Right lobe of liver (tissue), 6 donors: ENCODE measurements at regions not wholly inside any gene's neighbourhood (a gene's known extent, or its start where the extent isn't known, plus 50 kb on each side); places are given as distances from the start of the nearest gene placed in this dataset.

Experiments used
- ATAC-seq, 4 donors: fragments of 200-7000 bp; cut with Tn5 transposase; one replicate each; pipeline ENCODE4 v1.9.1; 2020; ENCODE audit warnings: mild to moderate bottlenecking in 4 of 4, moderate library complexity in 4 of 4
- DNase-seq, 3 donors: peaks; one replicate each; pipeline ENCODE4 v3.0.0-alpha.2; 2020
- H3K27ac ChIP-seq, 3 donors: fragments of 200-600 bp; one replicate each; pipeline ENCODE4 v1.8.0; 2022
- H3K27me3 ChIP-seq, 2 donors: fragments of 200-600 bp; one replicate each; pipeline ENCODE4 v1.8.0; 2022
- H3K36me3 ChIP-seq, 4 donors: fragments of 200-600 bp; sonication (generic) in 1 of 4; one replicate each; pipeline versions ENCODE4 v1.5.1 to v1.8.0; 2017 to 2022; ENCODE audit warnings: control low read depth in 1 of 4
- H3K4me1 ChIP-seq, 4 donors: fragments of 200-600 bp; sonication (generic) in 1 of 4; one replicate each; pipeline versions ENCODE4 v1.5.1 to v1.8.0; 2017 to 2022; ENCODE audit warnings: control low read depth in 1 of 4
- H3K4me3 ChIP-seq, 3 donors: fragments of 200-600 bp; one replicate each; pipeline ENCODE4 v1.8.0; 2022
- H3K9me3 ChIP-seq, 4 donors: fragments of 200-600 bp; sonication (generic) in 1 of 4; one replicate each; pipeline versions ENCODE4 v1.5.1 to v1.8.0; 2017 to 2022; ENCODE audit warnings: control low read depth in 1 of 4
- CTCF ChIP-seq, 4 donors: fragments of 200-600 bp in 3 of 4; fragments of 450-650 bp in 1 of 4; IDR thresholded peaks; one replicate each; pipeline versions ENCODE4 v1.5.1 to v1.8.0; 2016 to 2022; ENCODE audit warnings: antibody characterized with exemption in 4 of 4, mild to moderate bottlenecking in 2 of 4
- POLR2A ChIP-seq: fragments of 450-650 bp; IDR thresholded peaks from one replicate; pipeline ENCODE4 v1.6.1; 2017; ENCODE audit warnings: antibody characterized with exemption, mild to moderate bottlenecking
- WGBS: methylation state at CpG from one replicate; pipeline ENCODE4 v1.1.6; 2018; ENCODE audit warnings: low coverage, low lambda C conversion rate; ENCODE audit not compliant: insufficient coverage; ENCODE audit errors: missing lambda C conversion rate; 5-methylcytosine and 5-hydroxymethylcytosine counted together
- intact Hi-C, 2 donors: fragments of 100-400 bp; cut with DNase I; formaldehyde crosslinking; loops; one replicate each; pipeline versions ENCODE4 v1.11.2 to v1.14.1; 2022
- donor health status: DM: no; HTN: yes; CAD: no.
- donor health status: DM: no; HTN: no; CAD: no.
- donor health status: DM: no; HTN: no; CAD: no.
- donor health status: DM: no; HTN: yes; CAD: no.
- donor health status: DM: no; HTN: yes; CAD: no.

GRCh38 chr7:121639705-121640104 lies 233.3 kb upstream of the PTPRZ1 start:
- TF ChIP-seq POLR2A (no peak), CTCF (IDR thresholded peaks at IDR 0.05) (no peak)
- DNase-seq (no peak), ATAC-seq (no peak)
- no peaks in the 10 kb centered on the region for H3K4me1 ChIP-seq
- no peak overlapping the region for H3K4me3 ChIP-seq
- 77% methylated on average over 5 of the region's 5 CpGs for WGBS
- H3K27me3 ChIP-seq = no peaks in the 10 kb centered on the region
- intact Hi-C loops = no loop called here
- H3K9me3 ChIP-seq = no peaks in the 10 kb centered on the region
- no peaks in the 10 kb centered on the region for H3K36me3 ChIP-seq
- H3K27ac ChIP-seq = no peak overlapping the region

GRCh38 chr7:121638286-121638685 lies 234.7 kb upstream of the PTPRZ1 start:
- no peaks in the 10 kb centered on the region for H3K27me3 ChIP-seq
- H3K27ac ChIP-seq = no peak overlapping the region
- WGBS = 17% methylated on average over 1 of the region's 3 CpGs
- H3K9me3 ChIP-seq = no peaks in the 10 kb centered on the region
- no peaks in the 10 kb centered on the region for H3K4me1 ChIP-seq
- H3K36me3 ChIP-seq = no peaks in the 10 kb centered on the region
- no peak for TF ChIP-seq POLR2A
- TF ChIP-seq CTCF (IDR thresholded peaks at IDR 0.05) = no peak
- no peak overlapping the region for H3K4me3 ChIP-seq
- ATAC-seq (no peak), DNase-seq (no peak)
- intact Hi-C loops = no loop called here

- H3K27me3 ChIP-seq = no peaks in the 10 kb centered on the region
- H3K27ac ChIP-seq = no peak overlapping the region
- no peaks in the 10 kb centered on the region for H3K36me3 ChIP-seq
- H3K9me3 ChIP-seq = no peaks in the 10 kb centered on the region
- ATAC-seq = no peak
- WGBS = 26% methylated on average over 1 of the region's 1 CpG
- TF ChIP-seq POLR2A (no peak), CTCF (IDR thresholded peaks at IDR 0.05) (no peak)
- DNase-seq = no peak
- intact Hi-C loops = no loop called here
- H3K4me1 ChIP-seq = no peaks in the 10 kb centered on the region
- no peak overlapping the region for H3K4me3 ChIP-seq
Measured at GRCh38 chr7:121634356-121634755, 238.2 kb upstream of the FAM3C start.

GRCh38 chr7:121633186-121633585 lies 237.1 kb upstream of the FAM3C start:
- Histone ChIP-seq H3K4me3 (no peak overlapping the region), H3K36me3 (no peaks in the 10 kb centered on the region), H3K27me3 (no peaks in the 10 kb centered on the region), H3K4me1 (no peaks in the 10 kb centered on the region), H3K9me3 (no peaks in the 10 kb centered on the region), H3K27ac (no peak overlapping the region)
- intact Hi-C loops = no loop called here
- DNase-seq (no peak), ATAC-seq (no peak)
- WGBS = 27% methylated on average over 3 of the region's 3 CpGs
- TF ChIP-seq POLR2A = no peak
- no peak for TF ChIP-seq CTCF (IDR thresholded peaks at IDR 0.05)

GRCh38 chr7:121624958-121625357 lies 228.8 kb upstream of the FAM3C start:
- intact Hi-C loops = no loop called here
- no peaks in the 10 kb centered on the region for H3K27me3 ChIP-seq
- no peak overlapping the region for H3K27ac ChIP-seq
- TF ChIP-seq CTCF (IDR thresholded peaks at IDR 0.05) = no peak
- 39% methylated on average over 3 of the region's 3 CpGs for WGBS
- DNase-seq (no peak), ATAC-seq (no peak)
- H3K36me3 ChIP-seq = no peaks in the 10 kb centered on the region
- H3K9me3 ChIP-seq = no peaks in the 10 kb centered on the region
- H3K4me3 ChIP-seq = no peak overlapping the region
- no peaks in the 10 kb centered on the region for H3K4me1 ChIP-seq
